SK-N-SH treated with all-trans-retinoic acid at 6 μM for 48 hours (cell line): ENCODE measurements at regions not wholly inside any gene's neighbourhood (a gene's known extent, or its start where the extent isn't known, plus 50 kb on each side); places are given as distances from the start of the nearest gene placed in this dataset.
A peak's percentile ranks its signal among the peaks of the same experiment; 100 is the strongest.

Source experiments
- ATAC-seq: fragments of 200-7000 bp; cut with Tn5 transposase; 3 replicates; pipeline ENCODE4 v1.9.1; 2020; ENCODE audit warnings: mild to moderate bottlenecking, moderate library complexity
- ARNTL ChIP-seq: fragments of 450-650 bp; formaldehyde crosslinking; IDR thresholded peaks from 2 replicates; pipeline ENCODE4 v1.5.0; 2020; ENCODE audit warnings: low read depth, mild to moderate bottlenecking, moderate library complexity, borderline replicate concordance
- BACH2 ChIP-seq: fragments of 250-450 bp; sonication (Bioruptor Pico); IDR thresholded peaks from 2 replicates; pipeline ENCODE4 v1.9.0; 2021; ENCODE audit warnings: mild to moderate bottlenecking, borderline replicate concordance
- CSDC2 ChIP-seq: fragments of 250-450 bp; sonication (Bioruptor Pico); IDR thresholded peaks from 2 replicates; pipeline ENCODE4 v1.5.0; 2020; ENCODE audit warnings: mild to moderate bottlenecking, moderate library complexity
- ESRRG ChIP-seq: fragments of 250-450 bp; sonication (Bioruptor Pico); IDR thresholded peaks from 2 replicates; pipeline ENCODE4 v1.6.1; 2021; ENCODE audit warnings: mild to moderate bottlenecking
- GLIS3 ChIP-seq: fragments of 250-450 bp; sonication (Bioruptor Pico); IDR thresholded peaks from 2 replicates; pipeline ENCODE4 v1.5.0; 2020; ENCODE audit warnings: mild to moderate bottlenecking, moderate library complexity
- ISL1 ChIP-seq: fragments of 250-450 bp; sonication (Bioruptor Pico); IDR thresholded peaks from 2 replicates; pipeline ENCODE4 v2.1.2; 2022; ENCODE audit warnings: mild to moderate bottlenecking, moderate library complexity
- PATZ1 ChIP-seq: fragments of 250-450 bp; sonication (Bioruptor Pico); IDR thresholded peaks from 2 replicates; pipeline ENCODE4 v1.8.0; 2020; ENCODE audit warnings: mild to moderate bottlenecking, moderate library complexity, borderline replicate concordance
- POU6F1 ChIP-seq: fragments of 250-450 bp; sonication (Bioruptor Pico); IDR thresholded peaks from 2 replicates; pipeline ENCODE4 v1.8.0; 2021; ENCODE audit warnings: low read depth, mild to moderate bottlenecking, moderate library complexity, borderline replicate concordance
- PPARA ChIP-seq: fragments of 250-450 bp; sonication (Bioruptor Pico); IDR thresholded peaks from 2 replicates; pipeline ENCODE4 v1.5.0; 2020; ENCODE audit warnings: mild to moderate bottlenecking, borderline replicate concordance
- RARB ChIP-seq: fragments of 250-450 bp; sonication (Bioruptor Pico); IDR thresholded peaks from 2 replicates; pipeline ENCODE4 v1.8.0; 2021; ENCODE audit warnings: mild to moderate bottlenecking, moderate library complexity
- SNAI2 ChIP-seq: fragments of 250-450 bp; sonication (Bioruptor Pico); IDR thresholded peaks from 2 replicates; pipeline ENCODE4 v1.5.0; 2020; ENCODE audit warnings: mild to moderate bottlenecking, moderate library complexity
- TCF4 ChIP-seq: fragments of 250-450 bp; sonication (Bioruptor Pico); IDR thresholded peaks from 2 replicates; pipeline ENCODE4 v1.8.0; 2021; ENCODE audit warnings: mild to moderate bottlenecking, moderate library complexity, borderline replicate concordance
- TOX ChIP-seq: fragments of 250-450 bp; sonication (Bioruptor Pico); IDR thresholded peaks from 2 replicates; pipeline ENCODE4 v1.8.0; 2021; ENCODE audit warnings: mild to moderate bottlenecking, moderate library complexity, borderline replicate concordance
- TSHZ2 ChIP-seq: fragments of 250-450 bp; sonication (Bioruptor Pico); IDR thresholded peaks from 2 replicates; pipeline ENCODE4 v1.5.0; 2020; ENCODE audit warnings: mild to moderate bottlenecking, moderate library complexity
- ZFP3 ChIP-seq: fragments of 250-450 bp; sonication (Bioruptor Pico); IDR thresholded peaks from 2 replicates; pipeline ENCODE4 v1.5.0; 2020; ENCODE audit warnings: mild to moderate bottlenecking, moderate library complexity
- ZFP30 ChIP-seq: fragments of 450-650 bp; formaldehyde crosslinking; IDR thresholded peaks from 2 replicates; pipeline ENCODE4 v1.5.0; 2022; ENCODE audit warnings: mild to moderate bottlenecking, moderate library complexity
- ZNF565 ChIP-seq: fragments of 450-650 bp; formaldehyde crosslinking; conservative IDR thresholded peaks from 2 replicates; pipeline ENCODE4 v1.5.0; 2020; ENCODE audit warnings: low read depth, mild to moderate bottlenecking, moderate library complexity
- ZNF70 ChIP-seq: fragments of 450-650 bp; formaldehyde crosslinking; IDR thresholded peaks from 2 replicates; pipeline ENCODE4 v1.5.0; 2020; ENCODE audit warnings: mild to moderate bottlenecking, moderate library complexity
- ZNF8 ChIP-seq: fragments of 450-650 bp; formaldehyde crosslinking; IDR thresholded peaks from 2 replicates; pipeline ENCODE4 v1.5.0; 2020; ENCODE audit warnings: mild to moderate bottlenecking, moderate library complexity
- TF ChIP-seq, protein P1 (sequence below): fragments of 250-450 bp; sonication (Bioruptor Pico); IDR thresholded peaks from 2 replicates; pipeline ENCODE4 v1.5.1; 2021; ENCODE audit warnings: mild to moderate bottlenecking, moderate library complexity

GRCh38 chr6:126432564-126432963 is 92.6 kb downstream of the CENPW start:
- TF ChIP-seq PATZ1 (CRISPR knock-in tag) (no peak), CSDC2 (CRISPR knock-in tag) (no peak), ZNF8 (CRISPR knock-in tag) (no peak), ARNTL (no peak), ZNF70 (CRISPR knock-in tag) (no peak), TSHZ2 (no peak), GLIS3 (no peak), ZFP3 (no peak), POU6F1 (CRISPR knock-in tag) (no peak), ZNF565 (CRISPR knock-in tag) (no peak), PPARA (no peak), BACH2 (no peak), SNAI2 (no peak), RARB (CRISPR knock-in tag) (no peak), ESRRG (CRISPR knock-in tag) (no peak)
- TF ChIP-seq, protein P1, sequence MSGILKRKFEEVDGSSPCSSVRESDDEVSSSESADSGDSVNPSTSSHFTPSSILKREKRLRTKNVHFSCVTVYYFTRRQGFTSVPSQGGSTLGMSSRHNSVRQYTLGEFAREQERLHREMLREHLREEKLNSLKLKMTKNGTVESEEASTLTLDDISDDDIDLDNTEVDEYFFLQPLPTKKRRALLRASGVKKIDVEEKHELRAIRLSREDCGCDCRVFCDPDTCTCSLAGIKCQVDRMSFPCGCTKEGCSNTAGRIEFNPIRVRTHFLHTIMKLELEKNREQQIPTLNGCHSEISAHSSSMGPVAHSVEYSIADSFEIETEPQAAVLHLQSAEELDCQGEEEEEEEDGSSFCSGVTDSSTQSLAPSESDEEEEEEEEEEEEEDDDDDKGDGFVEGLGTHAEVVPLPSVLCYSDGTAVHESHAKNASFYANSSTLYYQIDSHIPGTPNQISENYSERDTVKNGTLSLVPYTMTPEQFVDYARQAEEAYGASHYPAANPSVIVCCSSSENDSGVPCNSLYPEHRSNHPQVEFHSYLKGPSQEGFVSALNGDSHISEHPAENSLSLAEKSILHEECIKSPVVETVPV (CRISPR knock-in tag): no peak
- TF ChIP-seq, all 23 proteins: peak for 0
- no peak for ATAC-seq

- ATAC-seq: no peak
- TF ChIP-seq TOX (CRISPR knock-in tag) (no peak), ZNF8 (CRISPR knock-in tag) (peak; percentile 80; the same call in 1 of the 2 replicates)
Observed at GRCh38 chr6:126433927-126434326, 94.0 kb downstream of the CENPW start.

DNA sequence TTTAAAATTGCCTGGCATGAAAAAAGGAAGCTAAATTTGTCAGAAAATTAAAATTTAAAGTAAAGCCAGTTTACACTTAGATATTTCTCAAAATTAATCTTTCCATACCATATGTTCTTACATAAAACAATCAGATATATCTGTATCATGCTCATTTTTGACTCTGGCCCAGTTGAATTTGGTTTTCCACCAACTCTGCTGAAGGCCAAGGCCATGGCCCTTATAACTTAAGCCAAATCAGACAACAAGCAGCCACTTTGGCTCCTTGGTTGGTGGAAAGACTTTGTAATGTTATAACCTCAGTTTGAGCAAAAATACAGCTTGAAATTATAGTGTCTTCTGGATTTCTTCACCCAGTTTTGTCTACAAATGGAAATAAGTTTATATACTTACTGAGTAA is 97.3 kb downstream of the CENPW start:
- TF ChIP-seq, protein P1 (CRISPR knock-in tag): no peak
- TF ChIP-seq CSDC2 (CRISPR knock-in tag) (no peak), ISL1 (CRISPR knock-in tag) (no peak)
- ATAC-seq: no peak

- TF ChIP-seq ESRRG (CRISPR knock-in tag) (no peak), TCF4 (CRISPR knock-in tag) (peak; percentile 53; the same call in 1 of the 2 replicates), ZFP30 (CRISPR knock-in tag) (no peak), RARB (CRISPR knock-in tag) (no peak)
- TF ChIP-seq, protein P1 (CRISPR knock-in tag): no peak
- no peak for ATAC-seq
Observed at GRCh38 chr6:126439040-126439439, 99.1 kb downstream of the CENPW start.
